NT2/D1 (cell line): ENCODE measurements at regions not wholly inside any gene's neighbourhood (a gene's known extent, or its start where the extent isn't known, plus 50 kb on each side); places are given as distances from the start of the nearest gene placed in this dataset.
"Not testable (repeated sequence)": the region's sequence is repeated elsewhere in the genome, so short reads cannot be mapped to it uniquely, and the experiment has no call there.

Experiments
- DNase-seq: peaks from one replicate; pipeline ENCODE4 v3.0.0-alpha.2; 2011; ENCODE audit warnings: low read depth, low spot score
- H3K27me3 ChIP-seq: 2 replicates; pipeline ENCODE4 v1.6.0; 2011; ENCODE audit warnings: mild to moderate bottlenecking; ENCODE audit not compliant: insufficient read length, insufficient read depth
- H3K36me3 ChIP-seq: 2 replicates; pipeline ENCODE4 v1.6.1; 2011; ENCODE audit warnings: mild to moderate bottlenecking, low read length, mixed read lengths; ENCODE audit not compliant: insufficient read depth, insufficient read length
- H3K4me1 ChIP-seq: 2 replicates; pipeline ENCODE4 v1.5.1; 2011; ENCODE audit not compliant: insufficient read depth, insufficient read length
- H3K4me3 ChIP-seq: 2 replicates; pipeline ENCODE4 v1.5.1; 2011; ENCODE audit warnings: low read depth; ENCODE audit not compliant: insufficient read length
- H3K9ac ChIP-seq: 2 replicates; pipeline ENCODE4 v1.6.0; 2011; ENCODE audit warnings: low read depth; ENCODE audit not compliant: insufficient read length
- H3K9me3 ChIP-seq: 2 replicates; pipeline ENCODE4 v1.5.1; 2011; ENCODE audit warnings: mild to moderate bottlenecking, low read length; ENCODE audit not compliant: insufficient read depth

- H3K4me3 ChIP-seq, H3K9me3 ChIP-seq, DNase-seq, H3K36me3 ChIP-seq, H3K27me3 ChIP-seq, H3K9ac ChIP-seq, H3K4me1 ChIP-seq: not testable (repeated sequence)
Observed at GRCh38 chr21:10392301-10392700, 129.1 kb upstream of the TPTE start.

- not testable (repeated sequence) for DNase-seq, H3K4me3 ChIP-seq, H3K27me3 ChIP-seq, H3K9ac ChIP-seq, H3K4me1 ChIP-seq, H3K9me3 ChIP-seq, H3K36me3 ChIP-seq
Observed at GRCh38 chr21:10395963-10396362, 125.4 kb upstream of the TPTE start.

GRCh38 chr21:10397495-10397915 lies 123.9 kb upstream of the TPTE start:
- H3K36me3 ChIP-seq, H3K9me3 ChIP-seq, H3K4me1 ChIP-seq, H3K9ac ChIP-seq, H3K27me3 ChIP-seq, DNase-seq, H3K4me3 ChIP-seq: not testable (repeated sequence)

- not testable (repeated sequence) for H3K36me3 ChIP-seq, H3K4me3 ChIP-seq, H3K9me3 ChIP-seq, DNase-seq, H3K27me3 ChIP-seq, H3K9ac ChIP-seq, H3K4me1 ChIP-seq
Observed at GRCh38 chr21:10398692-10399489, 122.5 kb upstream of the TPTE start.

- H3K9me3 ChIP-seq, H3K36me3 ChIP-seq, H3K4me3 ChIP-seq, H3K27me3 ChIP-seq, H3K9ac ChIP-seq, H3K4me1 ChIP-seq, DNase-seq: not testable (repeated sequence)
Observed at GRCh38 chr21:10400622-10401361, 120.6 kb upstream of the TPTE start.

GRCh38 chr21:10402461-10402860 lies 118.9 kb upstream of the TPTE start:
- not testable (repeated sequence) for H3K36me3 ChIP-seq, H3K27me3 ChIP-seq, H3K9me3 ChIP-seq, H3K9ac ChIP-seq, DNase-seq, H3K4me1 ChIP-seq, H3K4me3 ChIP-seq

- not testable (repeated sequence) for H3K9me3 ChIP-seq, H3K4me1 ChIP-seq, DNase-seq, H3K27me3 ChIP-seq, H3K9ac ChIP-seq, H3K4me3 ChIP-seq, H3K36me3 ChIP-seq
Observed at GRCh38 chr21:10405331-10405730, 116.1 kb upstream of the TPTE start.

GRCh38 chr21:10409786-10410185 lies 111.6 kb upstream of the TPTE start:
- not testable (repeated sequence) for H3K27me3 ChIP-seq, H3K9ac ChIP-seq
- peaks cover 12% of the 10 kb centered on the region; the same call in 1 of the 2 replicates for H3K9me3 ChIP-seq

GRCh38 chr21:10410354-10410929 lies 110.9 kb upstream of the TPTE start:
- H3K27me3 ChIP-seq, H3K9ac ChIP-seq, DNase-seq, H3K36me3 ChIP-seq, H3K4me1 ChIP-seq, H3K4me3 ChIP-seq: not testable (repeated sequence)
- peaks cover 12% of the 10 kb centered on the region; the same call in 1 of the 2 replicates for H3K9me3 ChIP-seq

More at GRCh38 chr21:10409786-10410185, 111.6 kb upstream of the TPTE start:
- not testable (repeated sequence) for H3K4me3 ChIP-seq, H3K4me1 ChIP-seq, H3K36me3 ChIP-seq, DNase-seq

- H3K9ac ChIP-seq, H3K4me1 ChIP-seq, DNase-seq, H3K4me3 ChIP-seq, H3K36me3 ChIP-seq, H3K27me3 ChIP-seq: not testable (repeated sequence)
- peaks cover 12% of the 10 kb centered on the region; the same call in 1 of the 2 replicates for H3K9me3 ChIP-seq
Observed at GRCh38 chr21:10411776-10412526, 109.4 kb upstream of the TPTE start.

- H3K4me3 ChIP-seq, H3K27me3 ChIP-seq, H3K9ac ChIP-seq, DNase-seq, H3K36me3 ChIP-seq, H3K4me1 ChIP-seq: not testable (repeated sequence)
- H3K9me3 ChIP-seq, result peaks cover 12% of the 10 kb centered on the region; the same call in 1 of the 2 replicates
Observed at GRCh38 chr21:10412928-10413246, 108.5 kb upstream of the TPTE start.
